Activated T-helper 1 cell treated with anti-CD3 and anti-CD28 coated beads, Interleukin-12 subunit alpha, Interleukin-12 subunit beta, Interleukin-2, Interleukin-4 antibody, amounts not matched to agents 30 ng/mL and 10 ng/mL and 1 ng/mL, durations not matched to agents 14 hours and 24 hours and 36 hours (primary cell): ENCODE measurements at regions not wholly inside any gene's neighbourhood (a gene's known extent, or its start where the extent isn't known, plus 50 kb on each side); places are given as distances from the start of the nearest gene placed in this dataset.

ENCODE experiments used
- DNase-seq: peaks from one replicate; pipeline ENCODE4 v3.0.0; 2021; ENCODE audit warnings: low spot score
- H3K27ac Mint-ChIP-seq: one replicate; pipeline ENCODE4 v1.8.0; 2021; ENCODE audit warnings: mild to moderate bottlenecking, mixed read lengths
- H3K27me3 Mint-ChIP-seq: one replicate; pipeline ENCODE4 v1.8.0; 2022; ENCODE audit warnings: mild to moderate bottlenecking, moderate library complexity, mixed read lengths; ENCODE audit not compliant: insufficient read depth
- H3K36me3 Mint-ChIP-seq: one replicate; pipeline ENCODE4 v1.8.0; 2021; ENCODE audit warnings: low read depth, mixed read lengths
- H3K4me1 Mint-ChIP-seq: one replicate; pipeline ENCODE4 v1.8.0; 2021; ENCODE audit warnings: low read depth, mixed read lengths
- H3K4me3 Mint-ChIP-seq: one replicate; pipeline ENCODE4 v1.8.0; 2021; ENCODE audit warnings: mild to moderate bottlenecking, moderate library complexity, mixed read lengths
- H3K9me3 Mint-ChIP-seq: one replicate; pipeline ENCODE4 v1.8.0; 2021; ENCODE audit warnings: mixed read lengths
- intact Hi-C: fragments of 100-400 bp; cut with micrococcal nuclease; formaldehyde crosslinking; loops from one replicate; pipeline ENCODE4 v1.15.1; 2024

DNA sequence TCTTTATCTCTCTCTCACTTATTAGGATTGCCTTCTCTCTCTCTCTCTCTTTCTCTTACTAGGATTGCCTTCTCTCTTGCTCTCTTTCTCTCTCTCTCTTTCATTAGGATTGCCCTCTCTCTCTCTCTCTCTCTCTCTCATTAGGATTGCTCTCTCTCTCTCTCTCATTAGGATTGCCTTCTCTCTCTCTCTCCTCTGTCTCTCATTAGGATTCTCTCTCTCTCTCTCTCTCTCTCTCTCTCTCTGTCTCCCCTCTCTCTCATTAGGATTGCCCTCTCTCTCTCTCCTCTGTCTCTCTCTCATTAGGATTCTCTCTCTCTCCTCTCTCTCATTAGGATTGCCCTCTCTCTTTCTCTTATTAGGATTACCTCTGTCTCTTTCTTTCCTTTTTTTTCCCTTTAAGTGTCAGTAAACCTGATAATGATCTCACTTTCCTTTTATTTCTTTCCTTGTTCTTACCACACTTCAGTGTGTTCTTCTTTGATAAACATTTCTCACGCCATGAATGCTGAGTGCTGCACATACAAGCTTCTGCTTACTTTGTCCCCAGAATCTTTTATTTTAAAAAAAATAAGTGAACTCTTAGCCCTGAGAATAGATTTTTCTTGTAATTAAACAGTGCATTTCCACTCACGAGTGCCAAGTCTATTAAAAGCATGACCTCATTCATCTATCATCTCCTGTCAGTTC, 243.4 kb upstream of the TBC1D5 start:
- Mint-ChIP-seq H3K36me3 (no peaks in the 10 kb centered on the region), H3K27me3 (peaks cover 9% of the 10 kb centered on the region)
- intact Hi-C loops, result no loop called here

DNA sequence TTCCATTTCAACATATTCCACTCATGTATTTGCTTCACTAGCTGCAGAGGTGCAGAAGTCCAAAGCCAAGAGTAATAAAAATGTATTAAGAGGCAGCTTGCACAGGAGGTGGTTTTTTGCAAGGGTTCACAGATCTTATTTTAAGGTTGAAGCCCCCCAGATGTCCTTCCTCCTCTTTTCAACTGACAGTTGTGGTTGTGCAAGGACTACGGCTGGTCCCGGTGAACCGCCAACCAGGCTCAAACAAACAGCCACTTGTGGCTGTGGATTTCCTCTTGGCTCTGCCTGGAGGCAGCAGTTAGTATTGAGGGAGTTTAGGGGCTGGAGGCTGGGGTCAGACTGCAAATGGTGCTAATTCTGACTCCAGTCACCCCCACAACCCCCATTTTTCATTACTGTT, 240.7 kb upstream of the TBC1D5 start:
- Mint-ChIP-seq H3K27me3 (peaks cover 13% of the 10 kb centered on the region), H3K36me3 (no peaks in the 10 kb centered on the region), H3K27ac (no peak overlapping the region), H3K9me3 (no peaks in the 10 kb centered on the region), H3K4me1 (no peaks in the 10 kb centered on the region), H3K4me3 (no peak overlapping the region)
- intact Hi-C loops, result no loop called here
- DNase-seq, result no peak

More for the DNA sequence above, 243.4 kb upstream of the TBC1D5 start:
- no peak for DNase-seq
- no peaks in the 10 kb centered on the region for H3K9me3 Mint-ChIP-seq
- H3K4me1 Mint-ChIP-seq, result no peaks in the 10 kb centered on the region
- H3K27ac Mint-ChIP-seq, result no peak overlapping the region
- no peak overlapping the region for H3K4me3 Mint-ChIP-seq

DNA sequence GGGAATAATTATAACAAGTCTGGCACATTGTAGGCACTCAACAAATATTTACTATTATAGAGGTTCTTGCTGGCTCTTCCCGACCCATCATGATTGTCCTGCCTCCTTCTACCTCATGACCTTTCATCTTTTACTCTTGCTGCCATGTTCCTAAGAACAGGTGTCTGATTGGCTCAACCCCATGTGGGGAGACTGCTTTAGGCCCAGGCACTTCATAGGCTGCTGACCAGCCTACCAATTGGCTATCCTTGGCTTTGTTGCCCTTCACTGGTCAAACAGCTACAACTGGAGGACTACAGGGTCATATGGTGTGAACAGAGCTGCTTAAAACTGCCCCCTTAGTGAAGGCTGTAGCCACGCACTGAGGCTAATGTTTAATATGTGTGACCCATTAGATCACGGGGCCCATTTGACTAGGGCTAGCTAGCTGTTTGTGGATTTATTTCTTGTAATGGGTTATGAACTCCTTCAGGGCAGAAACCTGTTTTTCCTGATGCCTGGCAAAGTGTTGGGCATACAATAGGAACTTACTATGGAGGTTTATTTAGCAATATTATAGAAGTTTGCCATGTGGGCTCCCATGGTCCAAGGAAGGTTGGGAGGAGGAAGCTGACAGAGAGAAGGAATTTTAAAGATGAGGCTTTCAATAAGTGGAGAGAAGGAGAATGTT, 239.9 kb upstream of the TBC1D5 start:
- no peak for DNase-seq
- peaks cover 13% of the 10 kb centered on the region for H3K27me3 Mint-ChIP-seq
- H3K9me3 Mint-ChIP-seq, result no peaks in the 10 kb centered on the region
- no peak overlapping the region for H3K4me3 Mint-ChIP-seq
- no peaks in the 10 kb centered on the region for H3K36me3 Mint-ChIP-seq
- H3K4me1 Mint-ChIP-seq, result no peaks in the 10 kb centered on the region
- intact Hi-C loops, result no loop called here
- H3K27ac Mint-ChIP-seq, result no peak overlapping the region

DNA sequence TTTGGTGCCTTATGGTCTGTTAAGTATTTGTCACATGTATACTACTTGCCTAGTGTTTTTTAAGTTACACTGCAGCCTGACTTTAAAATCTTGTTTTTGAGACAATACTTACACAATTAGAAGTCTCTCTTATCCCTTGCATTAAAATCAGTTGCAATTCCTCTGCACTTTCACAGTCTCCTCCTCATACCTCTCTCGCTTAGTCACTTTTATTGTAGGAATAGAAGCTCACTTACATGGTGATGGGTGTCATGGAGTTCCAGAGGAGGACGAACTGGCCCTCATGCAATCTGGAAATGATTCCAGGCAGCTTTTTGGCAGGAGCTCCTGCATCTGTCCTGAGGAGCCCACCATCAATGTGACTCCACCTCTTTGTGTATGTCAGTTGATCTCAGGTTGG, 238.4 kb upstream of the TBC1D5 start:
- intact Hi-C loops, result no loop called here
- no peak overlapping the region for H3K4me3 Mint-ChIP-seq
- no peaks in the 10 kb centered on the region for H3K9me3 Mint-ChIP-seq
- DNase-seq, result no peak
- H3K27me3 Mint-ChIP-seq, result peaks cover 11% of the 10 kb centered on the region
- no peaks in the 10 kb centered on the region for H3K36me3 Mint-ChIP-seq
- no peaks in the 10 kb centered on the region for H3K4me1 Mint-ChIP-seq
- no peak overlapping the region for H3K27ac Mint-ChIP-seq

DNA sequence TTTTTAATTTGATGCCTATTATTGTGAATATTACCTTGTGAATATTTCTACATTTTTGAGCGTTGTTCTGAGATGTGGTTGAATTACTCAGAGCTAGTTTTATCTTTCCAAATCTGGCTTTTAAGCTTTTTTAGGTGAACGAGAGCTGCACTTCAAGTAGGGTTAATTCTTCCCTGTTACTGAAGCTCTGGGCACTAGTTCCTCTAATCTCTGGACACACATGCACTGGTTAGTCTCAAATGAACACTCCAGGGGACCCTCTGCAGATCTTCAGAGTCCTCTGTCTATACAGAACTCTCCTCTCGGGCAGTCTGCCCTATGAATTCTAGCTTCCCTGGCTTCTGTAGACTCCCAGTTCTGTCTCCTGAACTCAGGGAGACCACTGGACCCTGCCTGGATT, 237.5 kb upstream of the TBC1D5 start:
- Mint-ChIP-seq H3K27ac (no peak overlapping the region), H3K4me3 (no peak overlapping the region), H3K9me3 (no peaks in the 10 kb centered on the region), H3K36me3 (no peaks in the 10 kb centered on the region), H3K4me1 (no peaks in the 10 kb centered on the region), H3K27me3 (peaks cover 14% of the 10 kb centered on the region)
- intact Hi-C loops, result no loop called here
- DNase-seq, result no peak

DNA sequence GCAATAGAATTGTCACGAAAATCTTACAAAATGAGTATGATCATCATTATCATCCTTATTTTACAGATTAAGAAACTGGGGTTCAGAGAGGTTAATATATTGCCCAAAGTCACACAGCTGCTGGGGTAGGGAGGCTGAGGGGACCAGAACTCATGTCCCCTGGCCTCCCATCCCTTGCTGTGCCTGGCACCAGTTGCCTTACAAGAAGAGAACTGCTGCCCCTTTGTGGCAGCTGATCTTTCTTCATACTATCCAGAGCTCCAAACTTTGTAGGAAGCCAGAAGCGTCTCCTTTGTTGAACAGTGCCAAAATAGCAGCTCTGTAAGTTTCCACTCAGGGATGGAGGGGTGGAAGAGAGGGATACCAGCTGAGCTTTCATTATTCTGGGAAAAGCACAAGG, 236.8 kb upstream of the TBC1D5 start:
- Mint-ChIP-seq H3K27ac (no peak overlapping the region), H3K36me3 (no peaks in the 10 kb centered on the region), H3K27me3 (peaks cover 14% of the 10 kb centered on the region), H3K9me3 (no peaks in the 10 kb centered on the region), H3K4me3 (no peak overlapping the region), H3K4me1 (no peaks in the 10 kb centered on the region)
- intact Hi-C loops, result no loop called here
- no peak for DNase-seq

DNA sequence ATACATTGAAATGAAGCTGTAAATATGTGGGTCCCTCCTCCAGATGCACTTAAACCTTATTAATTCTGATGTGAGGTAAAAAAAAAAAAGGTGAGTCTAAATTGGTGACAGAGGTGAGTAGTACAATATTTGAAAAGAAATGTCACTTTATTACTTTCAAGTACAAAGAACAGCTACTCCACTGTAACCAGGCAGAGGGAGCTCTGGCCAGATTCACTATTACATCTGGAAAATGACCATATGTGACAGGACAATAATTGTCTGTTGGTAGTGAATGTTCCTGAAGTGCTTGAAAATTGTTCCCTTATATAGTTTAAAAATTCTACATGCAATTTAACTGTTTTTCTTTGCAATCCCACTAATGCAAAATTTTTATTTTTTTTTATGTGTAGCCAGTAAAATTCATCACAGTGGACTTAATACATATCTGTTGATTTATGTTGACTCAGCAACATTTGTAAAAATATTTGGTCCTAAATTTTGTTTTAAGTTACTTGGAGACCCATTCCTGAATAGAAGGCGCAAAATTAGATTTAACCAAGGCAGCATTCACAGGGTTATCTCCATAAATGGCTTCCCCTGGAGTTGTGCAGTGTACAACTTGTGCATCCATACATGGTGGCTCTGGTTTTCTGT, 231.9 kb upstream of the TBC1D5 start:
- Mint-ChIP-seq H3K9me3 (no peaks in the 10 kb centered on the region), H3K27ac (no peak overlapping the region), H3K4me3 (no peak overlapping the region), H3K4me1 (no peaks in the 10 kb centered on the region), H3K27me3 (peaks cover 7% of the 10 kb centered on the region), H3K36me3 (no peaks in the 10 kb centered on the region)
- intact Hi-C loops, result no loop called here
- no peak for DNase-seq

DNA sequence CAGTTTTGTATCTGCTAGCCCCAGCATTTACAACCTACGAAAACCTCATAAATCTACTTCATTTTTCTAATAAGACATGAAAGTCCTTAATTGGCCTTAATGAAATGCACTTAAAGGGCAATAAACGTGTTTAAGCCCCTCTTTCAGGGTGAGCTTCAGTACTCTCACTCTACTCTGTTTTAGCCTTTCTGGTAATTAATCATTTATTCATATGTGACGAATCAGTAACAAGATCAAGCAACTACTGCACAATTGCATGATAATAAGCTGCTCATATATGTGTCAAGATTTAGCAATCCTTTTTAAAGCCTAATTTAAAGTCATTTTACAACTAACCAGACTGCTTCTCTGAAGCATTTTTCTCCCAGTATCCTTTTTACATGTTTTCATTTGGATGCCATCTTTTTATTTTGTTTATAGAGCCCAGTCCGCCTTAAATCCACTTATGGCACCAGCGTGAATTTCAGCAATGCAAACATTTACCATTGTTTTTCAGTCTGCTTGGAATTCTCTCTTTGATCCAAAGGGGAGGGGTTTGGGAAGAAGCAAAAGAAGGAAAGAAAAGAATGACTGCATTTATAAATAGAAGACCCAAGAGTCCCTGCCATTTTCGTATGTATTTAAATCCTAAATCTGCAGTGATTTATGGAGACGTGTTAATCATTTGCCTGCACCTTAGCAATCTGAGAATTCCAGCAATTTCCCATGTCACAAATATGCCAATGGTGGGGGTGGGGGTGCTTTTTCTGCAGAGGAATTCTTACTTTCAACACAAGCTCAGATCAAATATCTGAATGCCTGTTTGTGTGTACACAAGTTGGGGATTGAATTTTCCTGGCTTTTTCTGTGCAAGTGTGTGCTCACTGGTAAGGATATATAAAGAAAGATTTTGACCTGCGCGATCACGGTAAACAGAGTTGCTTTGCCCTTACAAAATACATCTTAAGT, 230.8 kb upstream of the TBC1D5 start:
- no peaks in the 10 kb centered on the region for H3K9me3 Mint-ChIP-seq
- no peak overlapping the region for H3K4me3 Mint-ChIP-seq
- H3K27me3 Mint-ChIP-seq, result peaks cover 7% of the 10 kb centered on the region
- H3K4me1 Mint-ChIP-seq, result no peaks in the 10 kb centered on the region
- intact Hi-C loops, result no loop called here
- H3K27ac Mint-ChIP-seq, result no peak overlapping the region
- H3K36me3 Mint-ChIP-seq, result no peaks in the 10 kb centered on the region
- DNase-seq, result no peak

DNA sequence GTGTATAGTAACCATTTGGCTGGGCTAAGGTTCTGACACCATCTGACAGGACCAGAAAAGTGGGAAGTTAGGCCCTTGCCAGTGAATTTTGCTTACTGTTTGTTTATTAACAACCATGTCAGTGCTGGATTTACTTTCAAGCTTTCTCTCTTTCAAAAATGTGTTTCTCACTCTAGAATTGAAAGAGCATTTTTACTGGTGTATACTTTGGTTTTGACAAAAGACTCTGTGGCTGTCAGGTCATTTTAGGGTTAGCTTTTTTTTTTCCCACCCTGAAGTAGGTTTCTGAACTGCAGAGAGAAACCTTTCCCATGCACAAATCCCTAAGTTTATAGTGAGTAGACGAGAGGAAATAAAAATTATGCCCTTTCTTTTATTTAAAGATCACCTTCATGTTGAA, 230.0 kb upstream of the TBC1D5 start:
- Mint-ChIP-seq H3K27me3 (peaks cover 7% of the 10 kb centered on the region), H3K9me3 (no peaks in the 10 kb centered on the region), H3K4me1 (no peaks in the 10 kb centered on the region), H3K36me3 (no peaks in the 10 kb centered on the region), H3K4me3 (no peak overlapping the region), H3K27ac (no peak overlapping the region)
- DNase-seq, result no peak
- intact Hi-C loops, result no loop called here

DNA sequence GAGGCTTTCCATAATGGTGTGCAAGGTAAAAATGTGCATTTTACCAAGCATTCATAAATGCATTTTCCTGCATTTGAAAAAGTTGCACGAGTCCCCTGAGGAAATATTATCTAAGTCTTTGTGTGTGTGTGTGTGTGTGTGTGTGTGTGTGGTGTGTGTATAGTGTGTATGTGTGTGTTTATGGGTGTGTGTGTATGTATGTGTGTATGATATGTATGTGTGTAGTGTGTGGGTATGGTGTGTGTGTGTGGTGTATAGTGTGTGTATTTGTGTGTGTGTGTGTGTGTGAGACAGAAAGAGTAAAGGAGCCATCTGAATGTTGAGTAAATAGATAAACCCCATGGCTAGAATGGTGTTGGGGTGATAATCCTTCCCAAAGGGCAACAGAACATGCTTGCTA, 229.6 kb upstream of the TBC1D5 start:
- H3K27ac Mint-ChIP-seq, result no peak overlapping the region
- intact Hi-C loops, result no loop called here
- no peaks in the 10 kb centered on the region for H3K4me1 Mint-ChIP-seq

DNA sequence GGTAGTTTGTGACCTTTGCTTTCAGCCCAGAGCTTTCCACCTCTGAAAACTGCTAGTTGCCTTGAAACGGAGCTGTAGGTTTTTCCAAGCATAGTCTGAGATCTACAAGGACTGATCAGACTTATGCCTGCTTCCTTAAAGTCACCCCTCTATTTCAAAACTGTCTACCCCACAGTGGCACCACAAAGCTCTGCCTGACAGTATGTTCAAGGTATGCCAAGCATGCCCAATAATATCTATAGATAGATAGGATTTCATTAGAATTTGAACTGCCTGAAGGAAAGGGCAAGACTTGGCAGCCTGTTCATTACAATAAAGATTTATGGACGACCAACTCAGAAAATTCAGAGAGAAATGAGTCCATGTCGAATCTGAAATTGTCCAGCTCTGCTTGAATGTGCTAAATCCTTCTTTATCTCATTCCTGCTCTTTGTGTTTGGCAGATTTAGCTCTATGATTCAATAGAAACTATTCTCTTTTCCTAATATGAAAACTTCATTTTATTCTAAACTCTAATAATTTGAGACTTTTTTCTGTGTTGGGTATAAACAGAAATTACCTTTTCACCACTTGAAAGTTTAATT, 227.6 kb upstream of the TBC1D5 start:
- Mint-ChIP-seq H3K9me3 (no peaks in the 10 kb centered on the region), H3K27ac (no peak overlapping the region), H3K36me3 (no peaks in the 10 kb centered on the region), H3K27me3 (peaks cover 4% of the 10 kb centered on the region), H3K4me1 (no peaks in the 10 kb centered on the region), H3K4me3 (no peak overlapping the region)
- intact Hi-C loops, result no loop called here
- no peak for DNase-seq

More for the DNA sequence above, 229.6 kb upstream of the TBC1D5 start:
- Mint-ChIP-seq H3K4me3 (no peak overlapping the region), H3K27me3 (peaks cover 7% of the 10 kb centered on the region), H3K9me3 (no peaks in the 10 kb centered on the region), H3K36me3 (no peaks in the 10 kb centered on the region)
- no peak for DNase-seq

DNA sequence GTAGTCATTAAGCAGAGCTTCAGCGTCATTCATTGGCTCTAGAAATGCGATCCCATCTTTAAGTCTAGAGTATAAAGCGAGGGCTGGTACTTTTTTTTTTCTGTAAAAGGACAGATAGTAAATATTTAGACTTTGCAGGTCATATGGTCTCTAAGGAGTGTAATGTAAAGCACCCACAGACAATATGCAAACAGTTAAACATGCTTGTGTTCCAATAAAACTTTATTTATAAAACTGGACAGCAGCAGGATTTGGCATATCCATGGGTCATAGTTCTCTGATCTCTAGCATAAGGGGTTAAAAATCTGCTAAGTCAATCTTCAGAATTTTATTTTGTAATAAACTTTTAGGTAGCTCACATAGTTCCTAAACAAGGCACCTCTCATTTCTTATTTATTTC, 226.8 kb upstream of the TBC1D5 start:
- no peaks in the 10 kb centered on the region for H3K36me3 Mint-ChIP-seq
- no peak overlapping the region for H3K27ac Mint-ChIP-seq
- intact Hi-C loops, result no loop called here
- no peak overlapping the region for H3K4me3 Mint-ChIP-seq
- no peaks in the 10 kb centered on the region for H3K4me1 Mint-ChIP-seq
- H3K27me3 Mint-ChIP-seq, result peaks cover 4% of the 10 kb centered on the region
- H3K9me3 Mint-ChIP-seq, result no peaks in the 10 kb centered on the region
- DNase-seq, result no peak
